ENCODE measurements at regions not wholly inside any gene's neighbourhood (a gene's known extent, or its start where the extent isn't known, plus 50 kb on each side); places are given as distances from the start of the nearest gene placed in this dataset.
"Not testable (repeated sequence)": the region's sequence is repeated elsewhere in the genome, so short reads cannot be mapped to it uniquely, and the experiment has no call there.

GRCh38 chr5:164235300-164235891 lies 730.0 kb downstream of the MAT2B start:
- no peaks in the 10 kb centered on the region for H3K4me1 Mint-ChIP-seq
- H3K4me3 Mint-ChIP-seq, result no peak overlapping the region
- H3K27me3 Mint-ChIP-seq (ENCODE audit: low read depth in 3 of 3), result peaks cover 0 to 2% (median 0%) of the 10 kb centered on the region in 3 donors
- H3K9me3 Mint-ChIP-seq, result peaks cover 0 to 7% (median 1%) of the 10 kb centered on the region in 6 donors
- no peak overlapping the region for H3K27ac Mint-ChIP-seq
- no peak for DNase-seq
- H3K36me3 Mint-ChIP-seq, result no peaks in the 10 kb centered on the region

- H3K36me3 Mint-ChIP-seq, result no peaks in the 10 kb centered on the region
- H3K4me3 Mint-ChIP-seq, result no peak overlapping the region
- H3K27me3 Mint-ChIP-seq (ENCODE audit: low read depth in 3 of 3), result peaks cover 0 to 2% (median 0%) of the 10 kb centered on the region in 3 donors
- H3K27ac Mint-ChIP-seq, result no peak overlapping the region
- H3K9me3 Mint-ChIP-seq, result peaks cover 0 to 4% (median 0%) of the 10 kb centered on the region in 6 donors
- no peak for DNase-seq
- no peaks in the 10 kb centered on the region for H3K4me1 Mint-ChIP-seq
Measured at GRCh38 chr5:164237486-164237885, 732.1 kb downstream of the MAT2B start.

GRCh38 chr5:164251781-164252180 lies 746.4 kb downstream of the MAT2B start:
- not testable (repeated sequence) for H3K36me3 Mint-ChIP-seq; H3K9me3 Mint-ChIP-seq; H3K27me3 Mint-ChIP-seq (ENCODE audit: low read depth in 3 of 3); DNase-seq; H3K27ac Mint-ChIP-seq; H3K4me1 Mint-ChIP-seq; H3K4me3 Mint-ChIP-seq

- Mint-ChIP-seq H3K4me1 (no peaks in the 10 kb centered on the region), H3K27me3 (ENCODE audit: low read depth in 3 of 3) (peaks cover 0 to 5% (median 0%) of the 10 kb centered on the region in 3 donors), H3K4me3 (no peak overlapping the region), H3K36me3 (no peaks in the 10 kb centered on the region), H3K9me3 (peaks cover 0 to 8% (median 3%) of the 10 kb centered on the region in 6 donors), H3K27ac (no peak overlapping the region)
- no peak for DNase-seq
Measured at GRCh38 chr5:164253764-164254163, 748.3 kb downstream of the MAT2B start.

GRCh38 chr5:164255598-164256213 lies 750.3 kb downstream of the MAT2B start:
- no peak for DNase-seq

GRCh38 chr5:164256351-164256750 lies 750.9 kb downstream of the MAT2B start:
- H3K4me3 Mint-ChIP-seq, result no peak overlapping the region
- peaks cover 0 to 10% (median 4%) of the 10 kb centered on the region in 6 donors for H3K9me3 Mint-ChIP-seq
- H3K36me3 Mint-ChIP-seq, result no peaks in the 10 kb centered on the region
- no peak overlapping the region for H3K27ac Mint-ChIP-seq
- H3K4me1 Mint-ChIP-seq, result no peaks in the 10 kb centered on the region
- H3K27me3 Mint-ChIP-seq (ENCODE audit: low read depth in 3 of 3), result peaks cover 0 to 5% (median 0%) of the 10 kb centered on the region in 3 donors
- no peak for DNase-seq

More at GRCh38 chr5:164255598-164256213, 750.3 kb downstream of the MAT2B start:
- H3K36me3 Mint-ChIP-seq, result no peaks in the 10 kb centered on the region
- H3K4me3 Mint-ChIP-seq, result no peak overlapping the region
- H3K27me3 Mint-ChIP-seq (ENCODE audit: low read depth in 3 of 3), result peaks cover 0 to 5% (median 0%) of the 10 kb centered on the region in 3 donors
- H3K9me3 Mint-ChIP-seq, result peaks cover 0 to 10% (median 4%) of the 10 kb centered on the region in 6 donors
- H3K4me1 Mint-ChIP-seq, result no peaks in the 10 kb centered on the region
- H3K27ac Mint-ChIP-seq, result no peak overlapping the region

- Mint-ChIP-seq H3K4me1 (no peaks in the 10 kb centered on the region), H3K27me3 (ENCODE audit: low read depth in 3 of 3) (peaks cover 0 to 5% (median 0%) of the 10 kb centered on the region in 3 donors), H3K9me3 (peaks cover 0 to 10% (median 4%) of the 10 kb centered on the region in 6 donors), H3K36me3 (no peaks in the 10 kb centered on the region), H3K27ac (no peak overlapping the region), H3K4me3 (no peak overlapping the region)
- no peak for DNase-seq
Measured at GRCh38 chr5:164256954-164257353, 751.5 kb downstream of the MAT2B start.

- Mint-ChIP-seq H3K27ac (no peak overlapping the region), H3K9me3 (peaks cover 1 to 21% (median 4%) of the 10 kb centered on the region in 6 donors), H3K4me3 (no peak overlapping the region), H3K4me1 (no peaks in the 10 kb centered on the region), H3K27me3 (ENCODE audit: low read depth in 3 of 3) (peaks cover 0 to 3% (median 0%) of the 10 kb centered on the region in 3 donors), H3K36me3 (no peaks in the 10 kb centered on the region)
- no peak for DNase-seq
Measured at GRCh38 chr5:164265566-164265965, 760.1 kb downstream of the MAT2B start.

- Mint-ChIP-seq H3K9me3 (peaks cover 0 to 21% (median 4%) of the 10 kb centered on the region in 6 donors), H3K4me1 (no peaks in the 10 kb centered on the region), H3K36me3 (no peaks in the 10 kb centered on the region), H3K27ac (no peak overlapping the region), H3K4me3 (no peak overlapping the region), H3K27me3 (ENCODE audit: low read depth in 3 of 3) (peaks cover 0 to 3% (median 0%) of the 10 kb centered on the region in 3 donors)
- no peak for DNase-seq
Measured at GRCh38 chr5:164266571-164266970, 761.2 kb downstream of the MAT2B start.

- DNase-seq, result no peak
- no peaks in the 10 kb centered on the region for H3K27me3 Mint-ChIP-seq (ENCODE audit: low read depth in 3 of 3)
- no peaks in the 10 kb centered on the region for H3K4me1 Mint-ChIP-seq
- no peaks in the 10 kb centered on the region for H3K36me3 Mint-ChIP-seq
- H3K9me3 Mint-ChIP-seq, result peaks cover 2 to 12% (median 8%) of the 10 kb centered on the region in 6 donors
- no peak overlapping the region for H3K4me3 Mint-ChIP-seq
- no peak overlapping the region for H3K27ac Mint-ChIP-seq
Measured at GRCh38 chr5:164277720-164278119, 772.3 kb downstream of the MAT2B start.

- no peak for DNase-seq
- Mint-ChIP-seq H3K4me1 (no peaks in the 10 kb centered on the region), H3K4me3 (no peak overlapping the region), H3K27me3 (ENCODE audit: low read depth in 3 of 3) (no peaks in the 10 kb centered on the region), H3K27ac (no peak overlapping the region), H3K9me3 (peaks cover 0 to 26% (median 4%) of the 10 kb centered on the region in 6 donors), H3K36me3 (no peaks in the 10 kb centered on the region)
Measured at GRCh38 chr5:164289526-164289925, 784.1 kb downstream of the MAT2B start.

GRCh38 chr5:164296603-164297080 lies 791.2 kb downstream of the MAT2B start:
- no peak overlapping the region for H3K4me3 Mint-ChIP-seq
- H3K27ac Mint-ChIP-seq, result no peak overlapping the region
- no peak for DNase-seq
- H3K36me3 Mint-ChIP-seq, result no peaks in the 10 kb centered on the region
- no peaks in the 10 kb centered on the region for H3K27me3 Mint-ChIP-seq (ENCODE audit: low read depth in 3 of 3)
- peaks cover 0 to 23% (median 1%) of the 10 kb centered on the region in 6 donors for H3K9me3 Mint-ChIP-seq
- no peaks in the 10 kb centered on the region for H3K4me1 Mint-ChIP-seq

- H3K27ac Mint-ChIP-seq, result no peak overlapping the region
- no peaks in the 10 kb centered on the region for H3K27me3 Mint-ChIP-seq (ENCODE audit: low read depth in 3 of 3)
- H3K4me1 Mint-ChIP-seq, result no peaks in the 10 kb centered on the region
- no peaks in the 10 kb centered on the region for H3K36me3 Mint-ChIP-seq
- no peak overlapping the region for H3K4me3 Mint-ChIP-seq
- peaks cover 0 to 23% (median 1%) of the 10 kb centered on the region in 6 donors for H3K9me3 Mint-ChIP-seq
- DNase-seq, result no peak
Measured at GRCh38 chr5:164298165-164298564, 792.7 kb downstream of the MAT2B start.

GRCh38 chr5:164300295-164300694 lies 794.9 kb downstream of the MAT2B start:
- no peak for DNase-seq
- Mint-ChIP-seq H3K27me3 (ENCODE audit: low read depth in 3 of 3) (no peaks in the 10 kb centered on the region), H3K4me1 (no peaks in the 10 kb centered on the region), H3K27ac (no peak overlapping the region), H3K36me3 (no peaks in the 10 kb centered on the region), H3K4me3 (no peak overlapping the region), H3K9me3 (peaks cover 0 to 12% (median 0%) of the 10 kb centered on the region in 6 donors)
